T47D (cell line): ENCODE measurements at regions not wholly inside any gene's neighbourhood (a gene's known extent, or its start where the extent isn't known, plus 50 kb on each side); places are given as distances from the start of the nearest gene placed in this dataset.
A peak's percentile ranks its signal among the peaks of the same experiment; 100 is the strongest.

Experiments
- DNase-seq, 2 experiments: peaks; one replicate each; pipeline versions ENCODE4 v3.0.0 to v3.0.0-alpha.2; 2011 to 2012; ENCODE audit warnings: low read depth in 1 of 2, low spot score in 1 of 2
- JUND ChIP-seq: IDR thresholded peaks from 2 replicates; pipeline ENCODE4 v1.6.1; 2012; ENCODE audit warnings: low read depth
- in situ Hi-C: cut with HindIII; loops from 2 replicates; pipeline ENCODE4 v1.10.0; 2016; ENCODE audit warnings: low sequenced_read_pairs, low pct_unique_long_range_greater_than_20kb

- in situ Hi-C loops: no loop called here
- TF ChIP-seq JUND: no peak
- DNase-seq: no peak
Observed at GRCh38 chr9:134538856-134539566, 102.6 kb upstream of the COL5A1 start.

GRCh38 chr9:134539586-134540194 lies 101.9 kb upstream of the COL5A1 start:
- no peak for TF ChIP-seq JUND
- in situ Hi-C loops: no loop called here
- no peak for DNase-seq

GRCh38 chr9:134540276-134541096 lies 101.1 kb upstream of the COL5A1 start:
- DNase-seq: no peak
- in situ Hi-C loops: no loop called here
- TF ChIP-seq JUND: no peak

GRCh38 chr9:134541097-134541747 lies 100.4 kb upstream of the COL5A1 start:
- DNase-seq: no peak
- TF ChIP-seq JUND: no peak
- in situ Hi-C loops: no loop called here

GRCh38 chr9:134544388-134545214 lies 97.0 kb upstream of the COL5A1 start:
- TF ChIP-seq JUND: no peak
- no peak for DNase-seq

GRCh38 chr9:134545215-134545542 lies 96.4 kb upstream of the COL5A1 start:
- no peak for DNase-seq
- no peak for TF ChIP-seq JUND
- in situ Hi-C loops: no loop called here

More at GRCh38 chr9:134544388-134545214, 97.0 kb upstream of the COL5A1 start:
- in situ Hi-C loops: no loop called here

GRCh38 chr9:134545543-134546245 lies 95.9 kb upstream of the COL5A1 start:
- no peak for DNase-seq
- in situ Hi-C loops: no loop called here
- no peak for TF ChIP-seq JUND

GRCh38 chr9:134546246-134546731 lies 95.3 kb upstream of the COL5A1 start:
- TF ChIP-seq JUND: no peak

GRCh38 chr9:134546746-134547145 lies 94.9 kb upstream of the COL5A1 start:
- in situ Hi-C loops: no loop called here
- DNase-seq: no peak
- no peak for TF ChIP-seq JUND

More at GRCh38 chr9:134546246-134546731, 95.3 kb upstream of the COL5A1 start:
- in situ Hi-C loops: no loop called here
- peak in 1 of 2 experiments; percentile 25 for DNase-seq

GRCh38 chr9:134547161-134548100 lies 94.2 kb upstream of the COL5A1 start:
- in situ Hi-C loops: no loop called here
- no peak for TF ChIP-seq JUND
- DNase-seq: no peak

GRCh38 chr9:134548185-134548584 lies 93.4 kb upstream of the COL5A1 start:
- DNase-seq: no peak
- in situ Hi-C loops: no loop called here
- no peak for TF ChIP-seq JUND
